ENCODE measurements at regions not wholly inside any gene's neighbourhood (a gene's known extent, or its start where the extent isn't known, plus 50 kb on each side); places are given as distances from the start of the nearest gene placed in this dataset.

- no TSS peak for BruUV-seq (replicated peaks)
- no peaks in the 10 kb centered on the region; the same call in 2 of the 3 replicates for H3K9me3 ChIP-seq (replicated peaks; ENCODE audit: control insufficient read depth, insufficient read depth, low read length)
- ChIA-PET SMC1A (ENCODE audit: uncharacterized antibody, unreplicated experiment) (no interaction called here), RAD21 (ENCODE audit: unreplicated experiment) (no interaction called here), CTCF (no interaction called here), POLR2A (no interaction called here)
- no peaks in the 10 kb centered on the region for H3K36me3 ChIP-seq (ENCODE audit: control insufficient read depth in 2 of 2, insufficient read depth in 2 of 2, low read length in 1 of 2)
- H3K27me3 ChIP-seq (replicated peaks in 1 of 2; ENCODE audit: control insufficient read depth in 2 of 2, insufficient read depth in 2 of 2, low read length in 1 of 2) = peaks cover 0 to 4% of the 10 kb centered on the region in 2 experiments; a peak in 2 of 4 replicates
- no peak for DNase-seq (ENCODE audit: low read depth, low spot score)
- H3K4me1 ChIP-seq (ENCODE audit: control insufficient read depth, insufficient read depth, low read length) = no peaks in the 10 kb centered on the region
- 15% methylated on average over 22 of the region's 22 CpGs for WGBS (ENCODE audit: insufficient coverage, insufficient replicate concordance, low lambda C conversion rate, missing lambda C conversion rate)
- no peak overlapping the region for H3K4me2 ChIP-seq (ENCODE audit: control insufficient read depth, insufficient read depth)
- H4K20me1 ChIP-seq (ENCODE audit: control insufficient read depth, insufficient read depth) = no peaks in the 10 kb centered on the region
- no peak overlapping the region for H3K27ac ChIP-seq (ENCODE audit: control insufficient read depth, insufficient read depth)
- intact Hi-C loops (cut with micrococcal nuclease; ENCODE audit: unreplicated experiment) = no loop called here
- no peaks in the 10 kb centered on the region for H3K79me2 ChIP-seq (ENCODE audit: control insufficient read depth, insufficient read depth, low read length)
- in situ Hi-C loops (cut with MboI) = no loop called here
- no peak overlapping the region for H2AFZ ChIP-seq (ENCODE audit: control insufficient read depth, low read depth, low read length)
- ATAC-seq = no peak
- TF ChIP-seq HCFC1 (IDR thresholded peaks at IDR 0.05; ENCODE audit: low read length) = no peak
- no peak for TF ChIP-seq EGR1 (IDR thresholded peaks at IDR 0.05; ENCODE audit: borderline replicate concordance in 1 of 2, low read depth in 2 of 2, low read length in 2 of 2)
- no peak for TF ChIP-seq YY1 (IDR thresholded peaks at IDR 0.05; ENCODE audit: low read depth, low read length)
- TF ChIP-seq TCF7 (IDR thresholded peaks at IDR 0.05; ENCODE audit: borderline replicate concordance) = no peak
- TF ChIP-seq STAT3 (IDR thresholded peaks at IDR 0.05; ENCODE audit: low read depth, low read length) = no peak
- TF ChIP-seq SPI1 (IDR thresholded peaks at IDR 0.05; ENCODE audit: borderline replicate concordance, insufficient read depth, low read depth, low read length) = no peak
- TF ChIP-seq MYB (IDR thresholded peaks at IDR 0.05; ENCODE audit: borderline replicate concordance, low read depth, low read length) = no peak
- no peak for TF ChIP-seq CBX5 (IDR thresholded peaks at IDR 0.05; ENCODE audit: low read depth)
- no peak for TF ChIP-seq YBX1 (IDR thresholded peaks at IDR 0.05)
- TF ChIP-seq KDM1A (IDR thresholded peaks at IDR 0.05; ENCODE audit: borderline replicate concordance) = no peak
- TF ChIP-seq SUPT20H (IDR thresholded peaks at IDR 0.05; ENCODE audit: borderline replicate concordance, control insufficient read depth, low read depth, low read length) = no peak
- TF ChIP-seq POLR2AphosphoS5 (IDR thresholded peaks at IDR 0.05; ENCODE audit: low read length) = no peak
- TF ChIP-seq FOS (IDR thresholded peaks at IDR 0.05; ENCODE audit: borderline replicate concordance, extremely low read depth, insufficient read length) = no peak
- no peak for TF ChIP-seq ASH2L (IDR thresholded peaks at IDR 0.05; ENCODE audit: borderline replicate concordance, low read depth)
- TF ChIP-seq SREBF2 (IDR thresholded peaks at IDR 0.05; ENCODE audit: low read length) = no peak
- TF ChIP-seq LARP7 (IDR thresholded peaks at IDR 0.05) = no peak
- TF ChIP-seq RCOR1 (conservative IDR thresholded peaks at IDR 0.05; ENCODE audit: low read depth, low read length) = no peak
- H3K4me3 ChIP-seq = no peak overlapping the region
- H3K9ac ChIP-seq (ENCODE audit: control insufficient read depth, insufficient read depth, low read length) = no peak overlapping the region
- FAIRE-seq = no peak
Measured at GRCh38 chr4:3869661-3870566, 103.7 kb downstream of the ADRA2C start.

Measured in GM12878 (cell line).